NCI-H128 (cell line): ENCODE measurements at regions not wholly inside any gene's neighbourhood (a gene's known extent, or its start where the extent isn't known, plus 50 kb on each side); places are given as distances from the start of the nearest gene placed in this dataset.

Experiments
- DNase-seq: peaks from one replicate; lab custom pipeline; 2025; ENCODE audit not compliant: unreplicated experiment; lab: John Stamatoyannopoulos, UW

- DNase-seq = peak; percentile 35
These were observed 388.0 kb downstream of the VRK1 start for GRCh38 chr14:97185186-97185585.

GRCh38 chr14:97187916-97188315 lies 390.7 kb downstream of the VRK1 start:
- no peak for DNase-seq

GRCh38 chr14:97196336-97196735 lies 399.2 kb downstream of the VRK1 start:
- DNase-seq = no peak

GRCh38 chr14:97198813-97199212 lies 401.6 kb downstream of the VRK1 start:
- no peak for DNase-seq

GRCh38 chr14:97200245-97200644 lies 403.1 kb downstream of the VRK1 start:
- DNase-seq = no peak

- no peak for DNase-seq
These were observed 409.7 kb downstream of the VRK1 start for GRCh38 chr14:97206916-97207315.

- DNase-seq = no peak
These were observed 413.0 kb downstream of the VRK1 start for GRCh38 chr14:97210202-97210601.

- no peak for DNase-seq
These were observed 415.2 kb downstream of the VRK1 start for GRCh38 chr14:97212399-97212798.

GRCh38 chr14:97213720-97214119 lies 416.5 kb downstream of the VRK1 start:
- no peak for DNase-seq

GRCh38 chr14:97215263-97215969 lies 418.2 kb downstream of the VRK1 start:
- no peak for DNase-seq

- no peak for DNase-seq
These were observed 420.1 kb downstream of the VRK1 start for GRCh38 chr14:97217111-97217885.

GRCh38 chr14:97218274-97218673 lies 421.1 kb downstream of the VRK1 start:
- no peak for DNase-seq

- no peak for DNase-seq
These were observed 421.7 kb downstream of the VRK1 start for GRCh38 chr14:97218691-97219430.

- DNase-seq = no peak
These were observed 422.3 kb downstream of the VRK1 start for GRCh38 chr14:97219431-97220017.

- no peak for DNase-seq
These were observed 424.5 kb downstream of the VRK1 start for GRCh38 chr14:97221572-97222285.

- no peak for DNase-seq
These were observed 426.8 kb downstream of the VRK1 start for GRCh38 chr14:97224016-97224415.

GRCh38 chr14:97230051-97230450 lies 432.9 kb downstream of the VRK1 start:
- DNase-seq = no peak

GRCh38 chr14:97233319-97233985 lies 436.3 kb downstream of the VRK1 start:
- DNase-seq = no peak

GRCh38 chr14:97246648-97247047 lies 449.5 kb downstream of the VRK1 start:
- no peak for DNase-seq

GRCh38 chr14:97248973-97249372 lies 451.8 kb downstream of the VRK1 start:
- DNase-seq = no peak
